ENCODE measurements at regions not wholly inside any gene's neighbourhood (a gene's known extent, or its start where the extent isn't known, plus 50 kb on each side); places are given as distances from the start of the nearest gene placed in this dataset.

GRCh38 chr10:36479073-36479472 is 646.3 kb upstream of the ANKRD30A start:
- H3K27ac ChIP-seq (ENCODE audit: low read depth in 1 of 2, low read length in 1 of 2), result no peak overlapping the region
- H3K4me3 ChIP-seq, result no peak overlapping the region
- DNase-seq, result no peak
- no peaks in the 10 kb centered on the region for H3K36me3 ChIP-seq (ENCODE audit: control insufficient read depth in 4 of 4, insufficient read depth in 4 of 4, low read length in 4 of 4)
- no peaks in the 10 kb centered on the region for H3K27me3 ChIP-seq (ENCODE audit: control insufficient read depth in 3 of 3, insufficient read depth in 3 of 3, low read length in 2 of 3)
- H3K9me3 ChIP-seq (ENCODE audit: control insufficient read depth in 4 of 4, insufficient read depth in 3 of 4, low read length in 3 of 4), result peaks cover 0 to 2% (median 0%) of the 10 kb centered on the region in 4 donors
- H3K4me1 ChIP-seq (ENCODE audit: control insufficient read depth in 5 of 5, insufficient read depth in 5 of 5, low read length in 5 of 5), result no peaks in the 10 kb centered on the region
- no peak for ATAC-seq (ENCODE audit: insufficient read depth, low FRiP score)
- no peak for TF ChIP-seq CTCF (IDR thresholded peaks at IDR 0.05; ENCODE audit: control extremely low read depth, extremely low read depth)
- no peak overlapping the region for H3K9ac ChIP-seq (ENCODE audit: insufficient read depth in 1 of 2, low read length in 2 of 2)

GRCh38 chr10:36476399-36476798 is 649.0 kb upstream of the ANKRD30A start:
- TF ChIP-seq CTCF (IDR thresholded peaks at IDR 0.05; ENCODE audit: control extremely low read depth, extremely low read depth), result no peak
- H3K4me3 ChIP-seq, result no peak overlapping the region
- 91 to 94% methylated on average over 5 of the region's 5 CpGs for WGBS, 2 donors
- ATAC-seq (ENCODE audit: insufficient read depth, low FRiP score) (no peak), DNase-seq (no peak)
- no peaks in the 10 kb centered on the region for H3K9me3 ChIP-seq (ENCODE audit: control insufficient read depth in 4 of 4, insufficient read depth in 3 of 4, low read length in 3 of 4)
- no peaks in the 10 kb centered on the region for H3K27me3 ChIP-seq (ENCODE audit: control insufficient read depth in 3 of 3, insufficient read depth in 3 of 3, low read length in 2 of 3)
- H3K27ac ChIP-seq (ENCODE audit: low read depth in 1 of 2, low read length in 1 of 2), result no peak overlapping the region
- H3K4me1 ChIP-seq (ENCODE audit: control insufficient read depth in 5 of 5, insufficient read depth in 5 of 5, low read length in 5 of 5), result no peaks in the 10 kb centered on the region
- H3K9ac ChIP-seq (ENCODE audit: insufficient read depth in 1 of 2, low read length in 2 of 2), result no peak overlapping the region
- no peaks in the 10 kb centered on the region for H3K36me3 ChIP-seq (ENCODE audit: control insufficient read depth in 4 of 4, insufficient read depth in 4 of 4, low read length in 4 of 4)

GRCh38 chr10:36475746-36476145 is 649.7 kb upstream of the ANKRD30A start:
- ATAC-seq (ENCODE audit: insufficient read depth, low FRiP score) (no peak), DNase-seq (no peak)
- H3K9me3 ChIP-seq (ENCODE audit: control insufficient read depth in 4 of 4, insufficient read depth in 3 of 4, low read length in 3 of 4), result no peaks in the 10 kb centered on the region
- no peaks in the 10 kb centered on the region for H3K27me3 ChIP-seq (ENCODE audit: control insufficient read depth in 3 of 3, insufficient read depth in 3 of 3, low read length in 2 of 3)
- H3K27ac ChIP-seq (ENCODE audit: low read depth in 1 of 2, low read length in 1 of 2), result no peak overlapping the region
- no peak overlapping the region for H3K4me3 ChIP-seq
- 89 to 100% methylated on average over 1 of the region's 1 CpG for WGBS, 2 donors
- H3K9ac ChIP-seq (ENCODE audit: insufficient read depth in 1 of 2, low read length in 2 of 2), result no peak overlapping the region
- no peak for TF ChIP-seq CTCF (IDR thresholded peaks at IDR 0.05; ENCODE audit: control extremely low read depth, extremely low read depth)
- no peaks in the 10 kb centered on the region for H3K36me3 ChIP-seq (ENCODE audit: control insufficient read depth in 4 of 4, insufficient read depth in 4 of 4, low read length in 4 of 4)
- H3K4me1 ChIP-seq (ENCODE audit: control insufficient read depth in 5 of 5, insufficient read depth in 5 of 5, low read length in 5 of 5), result no peaks in the 10 kb centered on the region

GRCh38 chr10:36474456-36474855 is 650.9 kb upstream of the ANKRD30A start:
- no peaks in the 10 kb centered on the region for H3K4me1 ChIP-seq (ENCODE audit: control insufficient read depth in 5 of 5, insufficient read depth in 5 of 5, low read length in 5 of 5)
- ATAC-seq (ENCODE audit: insufficient read depth, low FRiP score), result no peak
- H3K9me3 ChIP-seq (ENCODE audit: control insufficient read depth in 4 of 4, insufficient read depth in 3 of 4, low read length in 3 of 4), result no peaks in the 10 kb centered on the region
- H3K36me3 ChIP-seq (ENCODE audit: control insufficient read depth in 4 of 4, insufficient read depth in 4 of 4, low read length in 4 of 4), result no peaks in the 10 kb centered on the region
- 87 to 92% methylated on average over 2 of the region's 2 CpGs for WGBS, 2 donors
- DNase-seq, result no peak
- H3K9ac ChIP-seq (ENCODE audit: insufficient read depth in 1 of 2, low read length in 2 of 2), result no peak overlapping the region
- H3K27me3 ChIP-seq (ENCODE audit: control insufficient read depth in 3 of 3, insufficient read depth in 3 of 3, low read length in 2 of 3), result no peaks in the 10 kb centered on the region
- TF ChIP-seq CTCF (IDR thresholded peaks at IDR 0.05; ENCODE audit: control extremely low read depth, extremely low read depth), result no peak
- H3K4me3 ChIP-seq, result no peak overlapping the region
- H3K27ac ChIP-seq (ENCODE audit: low read depth in 1 of 2, low read length in 1 of 2), result no peak overlapping the region
